ENCODE measurements at regions not wholly inside any gene's neighbourhood (a gene's known extent, or its start where the extent isn't known, plus 50 kb on each side); places are given as distances from the start of the nearest gene placed in this dataset.

- no peaks in the 10 kb centered on the region for H3K79me2 ChIP-seq (ENCODE audit: insufficient read depth, low read length)
- no peak overlapping the region for H3K9ac ChIP-seq (ENCODE audit: low read depth, low read length, poor library complexity, severe bottlenecking)
- H3K9me3 ChIP-seq (ENCODE audit: insufficient read depth, low read depth, low read length): no peaks in the 10 kb centered on the region
- H4K20me1 ChIP-seq (ENCODE audit: insufficient read depth, low read length, poor library complexity, severe bottlenecking): no peaks in the 10 kb centered on the region
- no peaks in the 10 kb centered on the region for H3K4me1 ChIP-seq (ENCODE audit: insufficient read depth, low read length, poor library complexity, severe bottlenecking)
- no peaks in the 10 kb centered on the region for H3K9me2 ChIP-seq (replicated peaks; ENCODE audit: low read depth, low read length)
- no peak overlapping the region for H3K4me3 ChIP-seq (ENCODE audit: low read length, poor library complexity, severe bottlenecking)
- no peak overlapping the region for H2AFZ ChIP-seq (ENCODE audit: low read length)
- H3F3A ChIP-seq (ENCODE audit: low read depth): no peaks in the 10 kb centered on the region
- no peak overlapping the region for H3K4me2 ChIP-seq (ENCODE audit: low read depth, low read length, poor library complexity, severe bottlenecking)
- TF ChIP-seq EZH2phosphoT487 (IDR thresholded peaks at IDR 0.05; ENCODE audit: borderline replicate concordance): no peak
- no peak for TF ChIP-seq CTCF (conservative IDR thresholded peaks at IDR 0.05; ENCODE audit: low read length)
- no peaks in the 10 kb centered on the region for H3K27me3 ChIP-seq (ENCODE audit: insufficient read depth, low read length, poor library complexity, severe bottlenecking)
- H3K36me3 ChIP-seq (ENCODE audit: insufficient read depth, low read length): no peaks in the 10 kb centered on the region
Observed at GRCh38 chr1:119228335-119229080, 88.1 kb upstream of the WARS2 start.

GRCh38 chr1:119235120-119235519 lies 94.7 kb upstream of the WARS2 start:
- Histone ChIP-seq H3F3A (ENCODE audit: low read depth) (no peaks in the 10 kb centered on the region), H3K9me3 (ENCODE audit: insufficient read depth, low read depth, low read length) (no peaks in the 10 kb centered on the region), H3K36me3 (ENCODE audit: insufficient read depth, low read length) (no peaks in the 10 kb centered on the region), H3K9me2 (replicated peaks; ENCODE audit: low read depth, low read length) (no peaks in the 10 kb centered on the region), H3K79me2 (ENCODE audit: insufficient read depth, low read length) (no peaks in the 10 kb centered on the region), H2AFZ (ENCODE audit: low read length) (no peak overlapping the region), H4K20me1 (ENCODE audit: insufficient read depth, low read length, poor library complexity, severe bottlenecking) (no peaks in the 10 kb centered on the region), H3K4me1 (ENCODE audit: insufficient read depth, low read length, poor library complexity, severe bottlenecking) (no peaks in the 10 kb centered on the region), H3K4me2 (ENCODE audit: low read depth, low read length, poor library complexity, severe bottlenecking) (no peak overlapping the region), H3K9ac (ENCODE audit: low read depth, low read length, poor library complexity, severe bottlenecking) (no peak overlapping the region), H3K4me3 (ENCODE audit: low read length, poor library complexity, severe bottlenecking) (no peak overlapping the region), H3K27me3 (ENCODE audit: insufficient read depth, low read length, poor library complexity, severe bottlenecking) (no peaks in the 10 kb centered on the region)
- TF ChIP-seq CTCF (conservative IDR thresholded peaks at IDR 0.05; ENCODE audit: low read length) (no peak), EZH2phosphoT487 (IDR thresholded peaks at IDR 0.05; ENCODE audit: borderline replicate concordance) (no peak)

- Histone ChIP-seq H3K4me1 (ENCODE audit: insufficient read depth, low read length, poor library complexity, severe bottlenecking) (no peaks in the 10 kb centered on the region), H4K20me1 (ENCODE audit: insufficient read depth, low read length, poor library complexity, severe bottlenecking) (no peaks in the 10 kb centered on the region), H3K4me2 (ENCODE audit: low read depth, low read length, poor library complexity, severe bottlenecking) (no peak overlapping the region), H3K4me3 (ENCODE audit: low read length, poor library complexity, severe bottlenecking) (no peak overlapping the region), H3K79me2 (ENCODE audit: insufficient read depth, low read length) (no peaks in the 10 kb centered on the region), H3K36me3 (ENCODE audit: insufficient read depth, low read length) (no peaks in the 10 kb centered on the region), H3K9me3 (ENCODE audit: insufficient read depth, low read depth, low read length) (no peaks in the 10 kb centered on the region), H2AFZ (ENCODE audit: low read length) (no peak overlapping the region), H3K27me3 (ENCODE audit: insufficient read depth, low read length, poor library complexity, severe bottlenecking) (no peaks in the 10 kb centered on the region), H3F3A (ENCODE audit: low read depth) (no peaks in the 10 kb centered on the region), H3K9ac (ENCODE audit: low read depth, low read length, poor library complexity, severe bottlenecking) (no peak overlapping the region), H3K9me2 (replicated peaks; ENCODE audit: low read depth, low read length) (no peaks in the 10 kb centered on the region)
- TF ChIP-seq EZH2phosphoT487 (IDR thresholded peaks at IDR 0.05; ENCODE audit: borderline replicate concordance) (no peak), CTCF (conservative IDR thresholded peaks at IDR 0.05; ENCODE audit: low read length) (no peak)
Observed at GRCh38 chr1:119245881-119246280, 105.4 kb upstream of the WARS2 start.

All from Loucy (cell line).